Colonic mucosa (tissue), 4 donors: ENCODE measurements at regions not wholly inside any gene's neighbourhood (a gene's known extent, or its start where the extent isn't known, plus 50 kb on each side); places are given as distances from the start of the nearest gene placed in this dataset.

ENCODE experiments used
- DNase-seq: peaks from one replicate; pipeline ENCODE4 v3.0.0-alpha.2; 2020
- H3K27ac ChIP-seq: fragments of 200-600 bp; one replicate; pipeline ENCODE4 v1.8.0; 2021
- H3K27me3 ChIP-seq: fragments of 200-600 bp; one replicate; pipeline ENCODE4 v1.8.0; 2021
- H3K36me3 ChIP-seq: fragments of 200-600 bp; one replicate; pipeline ENCODE4 v1.8.0; 2021
- H3K4me1 ChIP-seq: fragments of 200-600 bp; one replicate; pipeline ENCODE4 v1.8.0; 2021; ENCODE audit warnings: mild to moderate bottlenecking
- H3K4me3 ChIP-seq: fragments of 200-600 bp; one replicate; pipeline ENCODE4 v1.8.0; 2021
- H3K9ac ChIP-seq, 2 donors: one replicate each; pipeline ENCODE4 v1.7.0; 2013; ENCODE audit warnings: control low read depth in 2 of 2, low read depth in 2 of 2, low read length in 2 of 2
- H3K9me3 ChIP-seq: fragments of 200-600 bp; one replicate; pipeline ENCODE4 v1.8.0; 2021
- CTCF ChIP-seq: fragments of 200-600 bp; IDR thresholded peaks from one replicate; pipeline ENCODE4 v1.8.0; 2022; ENCODE audit warnings: antibody characterized with exemption, mild to moderate bottlenecking
- intact Hi-C: fragments of 100-400 bp; cut with DNase I; formaldehyde crosslinking; loops from one replicate; pipeline ENCODE4 v1.14.1; 2022
- donor health status: healthy.
- donor health status: DM: no; HTN: no; CAD: no.
- donor health status: DM: no; HTN: no; CAD: no.

GRCh38 chr2:195535911-195536522, 121.0 kb upstream of the SLC39A10 start:
- Histone ChIP-seq H3K4me3 (no peak overlapping the region), H3K9ac (no peak overlapping the region), H3K27ac (no peak overlapping the region), H3K36me3 (no peaks in the 10 kb centered on the region), H3K27me3 (no peaks in the 10 kb centered on the region), H3K9me3 (no peaks in the 10 kb centered on the region), H3K4me1 (no peaks in the 10 kb centered on the region)
- intact Hi-C loops, result no loop called here
- TF ChIP-seq CTCF, result no peak
- DNase-seq, result peak; percentile 33

- no peak overlapping the region for H3K9ac ChIP-seq
- H3K4me1 ChIP-seq, result no peaks in the 10 kb centered on the region
- H3K27ac ChIP-seq, result no peak overlapping the region
These were observed 122.1 kb upstream of the SLC39A10 start for GRCh38 chr2:195534971-195535370.

GRCh38 chr2:195533771-195534642, 123.0 kb upstream of the SLC39A10 start:
- Histone ChIP-seq H3K9me3 (no peaks in the 10 kb centered on the region), H3K36me3 (no peaks in the 10 kb centered on the region), H3K27ac (no peak overlapping the region), H3K4me3 (no peak overlapping the region), H3K4me1 (no peaks in the 10 kb centered on the region), H3K27me3 (no peaks in the 10 kb centered on the region), H3K9ac (no peak overlapping the region)
- intact Hi-C loops, result no loop called here
- TF ChIP-seq CTCF, result no peak
- no peak for DNase-seq

More at GRCh38 chr2:195534971-195535370, 122.1 kb upstream of the SLC39A10 start:
- Histone ChIP-seq H3K27me3 (no peaks in the 10 kb centered on the region), H3K4me3 (no peak overlapping the region), H3K36me3 (no peaks in the 10 kb centered on the region), H3K9me3 (no peaks in the 10 kb centered on the region)
- DNase-seq, result no peak
- intact Hi-C loops, result no loop called here
- TF ChIP-seq CTCF, result no peak

GRCh38 chr2:195532628-195533271, 124.3 kb upstream of the SLC39A10 start:
- Histone ChIP-seq H3K36me3 (no peaks in the 10 kb centered on the region), H3K27ac (no peak overlapping the region), H3K9ac (no peak overlapping the region), H3K9me3 (no peaks in the 10 kb centered on the region), H3K4me1 (no peaks in the 10 kb centered on the region), H3K27me3 (no peaks in the 10 kb centered on the region), H3K4me3 (no peak overlapping the region)
- no peak for TF ChIP-seq CTCF
- intact Hi-C loops, result no loop called here
- DNase-seq, result no peak

- no peaks in the 10 kb centered on the region for H3K4me1 ChIP-seq
- H3K4me3 ChIP-seq, result no peak overlapping the region
- TF ChIP-seq CTCF, result no peak
- intact Hi-C loops, result no loop called here
- H3K27me3 ChIP-seq, result no peaks in the 10 kb centered on the region
- no peak overlapping the region for H3K9ac ChIP-seq
- H3K27ac ChIP-seq, result no peak overlapping the region
- no peaks in the 10 kb centered on the region for H3K9me3 ChIP-seq
- DNase-seq, result no peak
- H3K36me3 ChIP-seq, result no peaks in the 10 kb centered on the region
These were observed 124.8 kb upstream of the SLC39A10 start for GRCh38 chr2:195532255-195532627.
